Epithelial cell of esophagus (primary cell): ENCODE measurements at regions not wholly inside any gene's neighbourhood (a gene's known extent, or its start where the extent isn't known, plus 50 kb on each side); places are given as distances from the start of the nearest gene placed in this dataset.

ENCODE experiments used
- DNase-seq: peaks from one replicate; pipeline ENCODE4 v3.0.0; 2010; ENCODE audit warnings: low read depth
- H3K4me3 ChIP-seq: 2 replicates; pipeline ENCODE4 v1.5.1; 2011; ENCODE audit warnings: mild to moderate bottlenecking, low read length, control low read depth
- TF ChIP-seq, protein P1 (sequence below): IDR thresholded peaks from 2 replicates; pipeline ENCODE4 v1.5.1; 2011; ENCODE audit warnings: low read depth, mild to moderate bottlenecking, low read length, control low read depth, inconsistent platforms; ENCODE audit not compliant: insufficient read depth; ENCODE audit errors: missing control alignments

GRCh38 chr3:106703524-106703923 lies 673.7 kb upstream of the CCDC54 start:
- no peak overlapping the region for H3K4me3 ChIP-seq
- TF ChIP-seq, protein P1, sequence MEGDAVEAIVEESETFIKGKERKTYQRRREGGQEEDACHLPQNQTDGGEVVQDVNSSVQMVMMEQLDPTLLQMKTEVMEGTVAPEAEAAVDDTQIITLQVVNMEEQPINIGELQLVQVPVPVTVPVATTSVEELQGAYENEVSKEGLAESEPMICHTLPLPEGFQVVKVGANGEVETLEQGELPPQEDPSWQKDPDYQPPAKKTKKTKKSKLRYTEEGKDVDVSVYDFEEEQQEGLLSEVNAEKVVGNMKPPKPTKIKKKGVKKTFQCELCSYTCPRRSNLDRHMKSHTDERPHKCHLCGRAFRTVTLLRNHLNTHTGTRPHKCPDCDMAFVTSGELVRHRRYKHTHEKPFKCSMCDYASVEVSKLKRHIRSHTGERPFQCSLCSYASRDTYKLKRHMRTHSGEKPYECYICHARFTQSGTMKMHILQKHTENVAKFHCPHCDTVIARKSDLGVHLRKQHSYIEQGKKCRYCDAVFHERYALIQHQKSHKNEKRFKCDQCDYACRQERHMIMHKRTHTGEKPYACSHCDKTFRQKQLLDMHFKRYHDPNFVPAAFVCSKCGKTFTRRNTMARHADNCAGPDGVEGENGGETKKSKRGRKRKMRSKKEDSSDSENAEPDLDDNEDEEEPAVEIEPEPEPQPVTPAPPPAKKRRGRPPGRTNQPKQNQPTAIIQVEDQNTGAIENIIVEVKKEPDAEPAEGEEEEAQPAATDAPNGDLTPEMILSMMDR, result no peak
- DNase-seq, result no peak

GRCh38 chr3:106707347-106707746 lies 669.9 kb upstream of the CCDC54 start:
- DNase-seq, result peak; percentile 20
- no peak overlapping the region for H3K4me3 ChIP-seq
- TF ChIP-seq, protein P1, result no peak

- DNase-seq, result no peak
- TF ChIP-seq, protein P1, result no peak
- no peak overlapping the region for H3K4me3 ChIP-seq
Measured at GRCh38 chr3:106710596-106710995, 666.6 kb upstream of the CCDC54 start.

- H3K4me3 ChIP-seq, result no peak overlapping the region
- no peak for DNase-seq
- TF ChIP-seq, protein P1, result no peak
Measured at GRCh38 chr3:106711650-106712049, 665.6 kb upstream of the CCDC54 start.

DNA sequence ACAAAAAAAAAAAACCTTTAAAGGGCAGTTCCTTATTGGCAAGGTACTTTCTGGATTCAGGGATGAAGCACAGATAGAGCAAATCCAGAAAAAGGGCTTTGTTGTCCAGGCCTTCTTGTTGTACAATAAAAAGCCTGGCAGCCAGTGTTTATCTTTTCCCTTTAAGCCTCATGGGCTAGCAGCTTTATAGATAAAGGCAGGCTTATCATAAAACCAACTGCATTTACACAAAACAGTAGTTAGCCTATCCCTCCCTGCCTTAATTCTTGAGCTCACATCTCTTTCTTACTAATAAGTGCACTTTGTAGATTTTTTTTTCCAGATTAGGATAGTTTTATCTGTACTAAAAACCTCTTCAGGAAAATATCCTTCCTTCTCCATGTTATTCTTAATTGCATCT lies 662.8 kb upstream of the CCDC54 start:
- DNase-seq, result no peak
- TF ChIP-seq, protein P1, result no peak
- H3K4me3 ChIP-seq, result no peak overlapping the region

DNA sequence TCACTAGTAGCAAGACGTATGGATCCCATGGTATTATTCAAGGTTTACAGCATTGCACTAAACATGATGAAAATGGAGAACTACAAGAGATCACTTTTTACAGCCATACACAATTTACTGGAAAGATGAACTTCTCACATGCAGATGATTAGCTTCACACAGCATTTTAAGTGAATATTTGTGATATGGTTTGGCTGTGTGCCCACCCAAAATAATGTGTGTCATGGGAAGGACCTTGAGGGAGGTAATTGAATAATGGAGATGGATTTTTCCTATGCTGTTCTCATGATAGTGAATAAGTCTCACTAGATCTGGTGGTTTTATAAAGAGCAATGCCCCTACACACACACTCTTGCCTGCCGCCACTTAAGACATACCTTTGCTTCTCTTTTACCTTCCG lies 662.0 kb upstream of the CCDC54 start:
- TF ChIP-seq, protein P1, result no peak
- H3K4me3 ChIP-seq, result no peak overlapping the region
- DNase-seq, result no peak

GRCh38 chr3:106717178-106717780 lies 660.0 kb upstream of the CCDC54 start:
- TF ChIP-seq, protein P1, result no peak
- no peak for DNase-seq
- no peak overlapping the region for H3K4me3 ChIP-seq
